H9 (cell line): ENCODE measurements at regions not wholly inside any gene's neighbourhood (a gene's known extent, or its start where the extent isn't known, plus 50 kb on each side); places are given as distances from the start of the nearest gene placed in this dataset.
A peak's percentile ranks its signal among the peaks of the same experiment; 100 is the strongest.

Experiments
- DNase-seq: peaks from one replicate; pipeline ENCODE4 v3.0.0-alpha.2; 2017
- H2AFZ ChIP-seq: one replicate; pipeline ENCODE4 v1.6.1; 2013; ENCODE audit warnings: mild to moderate bottlenecking, low read length, control low read depth, moderate library complexity
- H2AK5ac ChIP-seq: 2 replicates; pipeline ENCODE4 v1.6.1; 2013; ENCODE audit warnings: low read length, control low read depth, mixed read lengths; ENCODE audit not compliant: insufficient read length
- H2BK120ac ChIP-seq: one replicate; pipeline ENCODE4 v1.6.1; 2013; ENCODE audit warnings: low read depth, mild to moderate bottlenecking, low read length, control low read depth, inconsistent platforms; ENCODE audit not compliant: poor library complexity, severe bottlenecking
- H2BK12ac ChIP-seq: 2 replicates; pipeline ENCODE4 v1.6.1; 2013; ENCODE audit warnings: low read length, control low read depth, mixed read lengths, low read depth; ENCODE audit not compliant: insufficient read length
- H2BK15ac ChIP-seq: 2 replicates; pipeline ENCODE4 v1.6.1; 2013; ENCODE audit warnings: low read depth, low read length, control low read depth
- H2BK20ac ChIP-seq: one replicate; pipeline ENCODE4 v1.6.1; 2013; ENCODE audit warnings: low read depth, mild to moderate bottlenecking, low read length, control low read depth, inconsistent platforms; ENCODE audit not compliant: poor library complexity, severe bottlenecking
- H2BK5ac ChIP-seq: 2 replicates; pipeline ENCODE4 v1.6.1; 2013; ENCODE audit warnings: low read length, control low read depth, mixed read lengths; ENCODE audit not compliant: insufficient read length
- H3K14ac ChIP-seq: 2 replicates; pipeline ENCODE4 v1.6.1; 2013; ENCODE audit warnings: low read length, control low read depth; ENCODE audit not compliant: insufficient read depth
- H3K18ac ChIP-seq: 2 replicates; pipeline ENCODE4 v1.6.1; 2013; ENCODE audit warnings: low read depth, mild to moderate bottlenecking, mixed read lengths, low read length, control low read depth; ENCODE audit not compliant: insufficient read length
- H3K23ac ChIP-seq: 2 replicates; pipeline ENCODE4 v1.6.1; 2013; ENCODE audit warnings: low read length, control low read depth, mixed read lengths, low read depth; ENCODE audit not compliant: insufficient read length
- H3K23me2 ChIP-seq: 2 replicates; pipeline ENCODE4 v1.6.1; 2013; ENCODE audit warnings: low read depth, mild to moderate bottlenecking, mixed read lengths, low read length, control low read depth; ENCODE audit not compliant: insufficient read length, poor library complexity, severe bottlenecking
- H3K27ac ChIP-seq: 2 replicates; pipeline ENCODE4 v1.5.1; 2013; ENCODE audit warnings: low read length, control low read depth, mixed read lengths, low read depth; ENCODE audit not compliant: insufficient read length
- H3K27me3 ChIP-seq: 2 replicates; pipeline ENCODE4 v1.6.1; 2013; ENCODE audit warnings: low read length, control low read depth, inconsistent platforms; ENCODE audit not compliant: insufficient read depth
- H3K4ac ChIP-seq: 2 replicates; pipeline ENCODE4 v1.6.1; 2013; ENCODE audit warnings: low read depth, mild to moderate bottlenecking, control low read depth, inconsistent platforms, low read length, moderate library complexity
- H3K4me1 ChIP-seq: 2 replicates; pipeline ENCODE4 v1.6.1; 2013; ENCODE audit warnings: low read length, control low read depth, inconsistent platforms; ENCODE audit not compliant: insufficient read depth
- H3K4me2 ChIP-seq: 2 replicates; pipeline ENCODE4 v1.6.1; 2013; ENCODE audit warnings: low read length, control low read depth, mixed read lengths; ENCODE audit not compliant: insufficient read length, insufficient read depth
- H3K56ac ChIP-seq: 2 replicates; pipeline ENCODE4 v1.6.1; 2013; ENCODE audit warnings: low read depth, mild to moderate bottlenecking, mixed read lengths, low read length, control low read depth; ENCODE audit not compliant: insufficient read length
- H3K79me1 ChIP-seq: 2 replicates; pipeline ENCODE4 v1.6.1; 2013; ENCODE audit warnings: low read depth, mild to moderate bottlenecking, moderate library complexity, low read length, control low read depth, inconsistent platforms; ENCODE audit not compliant: insufficient read depth, poor library complexity, severe bottlenecking
- H3K79me2 ChIP-seq: 2 replicates; pipeline ENCODE4 v1.6.1; 2013; ENCODE audit warnings: low read length, control low read depth, inconsistent platforms; ENCODE audit not compliant: insufficient read depth
- H3K9ac ChIP-seq: 2 replicates; pipeline ENCODE4 v1.6.1; 2013; ENCODE audit warnings: low read length, control low read depth, mixed read lengths; ENCODE audit not compliant: insufficient read length; ENCODE audit errors: extremely low read depth
- H3K9me3 ChIP-seq: one replicate; pipeline ENCODE4 v1.6.1; 2013; ENCODE audit warnings: low read depth, low read length, inconsistent platforms; ENCODE audit not compliant: control insufficient read depth
- H3T11ph ChIP-seq: one replicate; pipeline ENCODE4 v1.6.1; 2013; ENCODE audit warnings: mild to moderate bottlenecking, low read length, control low read depth, inconsistent platforms
- H4K20me1 ChIP-seq: one replicate; pipeline ENCODE4 v1.6.1; 2013; ENCODE audit not compliant: control insufficient read depth, insufficient read length, insufficient read depth
- H4K5ac ChIP-seq: 2 replicates; pipeline ENCODE4 v1.6.1; 2013; ENCODE audit warnings: low read depth, mild to moderate bottlenecking, mixed read lengths, low read length, control low read depth; ENCODE audit not compliant: insufficient read length
- H4K8ac ChIP-seq: replicated peaks from 2 replicates; pipeline ENCODE4 v1.6.1; 2013; ENCODE audit warnings: low read length, control low read depth, mixed read lengths, low read depth; ENCODE audit not compliant: insufficient read length
- H4K91ac ChIP-seq: 2 replicates; pipeline ENCODE4 v1.6.1; 2013; ENCODE audit warnings: low read depth, mild to moderate bottlenecking, moderate library complexity, mixed read lengths, low read length, control low read depth; ENCODE audit not compliant: insufficient read length
- H3K27ac Mint-ChIP-seq, 3 experiments: 2 replicates in 2 of 3; 3 replicates in 1 of 3; pipeline ENCODE4 v1.8.0; 2020 to 2021; ENCODE audit warnings: mixed read lengths in 3 of 3, mild to moderate bottlenecking in 1 of 3, moderate library complexity in 1 of 3
- H3K27me3 Mint-ChIP-seq: 2 replicates; pipeline ENCODE4 v1.8.0; 2021; ENCODE audit warnings: low read depth, mild to moderate bottlenecking, moderate library complexity, mixed read lengths
- H3K36me3 Mint-ChIP-seq, 3 experiments: 2 replicates in 2 of 3; 3 replicates in 1 of 3; pipeline ENCODE4 v1.8.0; 2020 to 2021; ENCODE audit warnings: low read depth in 3 of 3, mixed read lengths in 3 of 3; ENCODE audit not compliant: insufficient read depth in 1 of 3
- H3K4me1 Mint-ChIP-seq, 2 experiments: 2 replicates each; pipeline ENCODE4 v1.8.0; 2020; ENCODE audit warnings: mixed read lengths in 2 of 2
- H3K4me3 Mint-ChIP-seq, 2 experiments: 2 replicates in 1 of 2; 3 replicates in 1 of 2; pipeline ENCODE4 v1.8.0; 2020 to 2021; ENCODE audit warnings: mild to moderate bottlenecking in 2 of 2, mixed read lengths in 2 of 2, moderate library complexity in 1 of 2
- H3K9me3 Mint-ChIP-seq, 2 experiments: 2 replicates in 1 of 2; 3 replicates in 1 of 2; pipeline ENCODE4 v1.8.0; 2020; ENCODE audit warnings: mild to moderate bottlenecking in 2 of 2, mixed read lengths in 2 of 2, moderate library complexity in 1 of 2
- WGBS: extraction: QIAGEN DNeasy Blood & Tissue Kit; methylation state at CpG from one replicate; pipeline ENCODE4 v1.1.7; 2013; ENCODE audit warnings: missing lambda C conversion rate, low lambda C conversion rate, mixed read lengths; ENCODE audit not compliant: insufficient read length; ENCODE audit errors: extremely low coverage; 5-methylcytosine and 5-hydroxymethylcytosine counted together
- TF ChIP-seq, protein P1 (sequence below): fragments of 200-600 bp; sonication (generic); conservative IDR thresholded peaks from 3 replicates; pipeline ENCODE4 v1.8.0; 2021; ENCODE audit warnings: antibody characterized with exemption, mild to moderate bottlenecking

DNA sequence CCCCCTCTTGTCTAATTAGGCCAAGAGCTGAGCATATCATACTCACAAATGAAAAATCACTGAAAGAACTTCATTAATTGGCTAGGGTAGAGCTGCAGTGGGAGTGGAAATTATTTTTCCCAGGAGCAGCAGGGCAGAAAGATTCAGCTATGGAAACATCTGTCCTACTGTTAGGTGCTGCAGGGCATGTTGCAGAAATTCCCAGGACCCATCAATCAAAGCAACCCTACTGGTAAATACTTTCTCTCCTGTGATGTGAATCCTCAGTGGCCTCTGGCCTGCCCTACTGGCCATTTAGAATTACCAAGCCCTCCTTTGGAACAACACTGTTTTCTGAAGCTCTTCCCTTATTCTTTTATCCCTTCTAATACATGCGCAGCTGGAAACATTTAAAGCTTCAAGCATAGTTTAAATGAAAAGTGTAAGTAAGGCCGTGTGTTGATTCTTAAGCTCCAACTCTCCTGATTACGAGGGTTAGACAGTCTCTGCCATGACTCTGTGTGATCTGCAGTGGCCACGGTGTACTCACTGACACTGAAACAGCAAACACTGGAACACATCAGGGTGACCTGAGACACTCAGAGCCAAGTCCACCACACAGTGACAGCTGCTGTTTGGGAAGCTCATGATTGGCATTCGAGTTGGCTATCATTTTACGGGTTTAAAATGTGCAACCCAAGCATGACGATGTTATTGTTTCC lies 62.6 kb upstream of the TMCC3 start:
- Mint-ChIP-seq H3K9me3 (no peaks in the 10 kb centered on the region; a peak in 1 of 5 replicates), H3K27me3 (no peaks in the 10 kb centered on the region), H3K4me3 (no peak overlapping the region), H3K36me3 (no peaks in the 10 kb centered on the region), H3K4me1 (peaks cover 4 to 14% of the 10 kb centered on the region in 2 experiments; a peak in 3 of 4 replicates), H3K27ac (peak overlapping the region in 1 of 3 experiments; percentile 90; a peak in 2 of 7 replicates)
- Histone ChIP-seq H3K23ac (no peak overlapping the region), H3K56ac (no peak overlapping the region), H3K4ac (no peak overlapping the region), H3K79me2 (no peaks in the 10 kb centered on the region), H2AK5ac (peak overlapping the region; percentile 90), H2BK20ac (no peak overlapping the region), H3K9me3 (no peaks in the 10 kb centered on the region), H3K79me1 (no peaks in the 10 kb centered on the region), H2BK5ac (no peak overlapping the region), H2BK120ac (no peak overlapping the region), H4K20me1 (no peaks in the 10 kb centered on the region), H3K14ac (peak overlapping the region; percentile 44; the same call in 1 of the 2 replicates), H3K23me2 (no peaks in the 10 kb centered on the region), H2AFZ (no peak overlapping the region), H3K9ac (no peak overlapping the region), H4K5ac (no peak overlapping the region), H3K27me3 (no peaks in the 10 kb centered on the region), H2BK15ac (no peak overlapping the region), H3K18ac (no peak overlapping the region), H3K27ac (no peak overlapping the region), H4K91ac (no peak overlapping the region), H3T11ph (no peak overlapping the region), H3K4me2 (no peak overlapping the region), H2BK12ac (no peak overlapping the region), H3K4me1 (no peaks in the 10 kb centered on the region), H4K8ac (no peak overlapping the region)
- no peak for DNase-seq
- WGBS = no CpG with 5 or more reads among the region's 7 CpGs
- TF ChIP-seq, protein P1, sequence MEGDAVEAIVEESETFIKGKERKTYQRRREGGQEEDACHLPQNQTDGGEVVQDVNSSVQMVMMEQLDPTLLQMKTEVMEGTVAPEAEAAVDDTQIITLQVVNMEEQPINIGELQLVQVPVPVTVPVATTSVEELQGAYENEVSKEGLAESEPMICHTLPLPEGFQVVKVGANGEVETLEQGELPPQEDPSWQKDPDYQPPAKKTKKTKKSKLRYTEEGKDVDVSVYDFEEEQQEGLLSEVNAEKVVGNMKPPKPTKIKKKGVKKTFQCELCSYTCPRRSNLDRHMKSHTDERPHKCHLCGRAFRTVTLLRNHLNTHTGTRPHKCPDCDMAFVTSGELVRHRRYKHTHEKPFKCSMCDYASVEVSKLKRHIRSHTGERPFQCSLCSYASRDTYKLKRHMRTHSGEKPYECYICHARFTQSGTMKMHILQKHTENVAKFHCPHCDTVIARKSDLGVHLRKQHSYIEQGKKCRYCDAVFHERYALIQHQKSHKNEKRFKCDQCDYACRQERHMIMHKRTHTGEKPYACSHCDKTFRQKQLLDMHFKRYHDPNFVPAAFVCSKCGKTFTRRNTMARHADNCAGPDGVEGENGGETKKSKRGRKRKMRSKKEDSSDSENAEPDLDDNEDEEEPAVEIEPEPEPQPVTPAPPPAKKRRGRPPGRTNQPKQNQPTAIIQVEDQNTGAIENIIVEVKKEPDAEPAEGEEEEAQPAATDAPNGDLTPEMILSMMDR = no peak
